Stomach (tissue), 8 donors: ENCODE measurements at regions not wholly inside any gene's neighbourhood (a gene's known extent, or its start where the extent isn't known, plus 50 kb on each side); places are given as distances from the start of the nearest gene placed in this dataset.

Experiments used
- DNase-seq, 2 donors: peaks; one replicate each; pipeline versions ENCODE4 v3.0.0 to v3.0.0-alpha.2; 2013 to 2019
- H3K27ac ChIP-seq, 5 donors: fragments of 200-600 bp in 4 of 5; sonication (generic) in 4 of 5; one replicate each; pipeline ENCODE4 v1.5.1; 2013 to 2019; ENCODE audit warnings: mild to moderate bottlenecking in 1 of 5, moderate library complexity in 1 of 5
- H3K27me3 ChIP-seq, 3 donors: fragments of 200-600 bp; sonication (generic); one replicate each; pipeline ENCODE4 v1.5.1; 2017 to 2019; ENCODE audit warnings: mixed run types in 1 of 3
- H3K36me3 ChIP-seq, 4 donors: fragments of 200-600 bp; sonication (generic); 1 replicate in 3 of 4; 2 replicates in 1 of 4; pipeline ENCODE4 v1.5.1; 2016 to 2019
- H3K4me1 ChIP-seq, 4 donors: fragments of 200-600 bp; sonication (generic); one replicate each; pipeline ENCODE4 v1.5.1; 2016 to 2019
- H3K4me3 ChIP-seq, 4 donors: fragments of 200-600 bp; sonication (generic) in 3 of 4; one replicate each; pipeline ENCODE4 v1.5.1; 2016 to 2019; ENCODE audit warnings: mild to moderate bottlenecking in 1 of 4
- H3K9me3 ChIP-seq, 4 donors: fragments of 200-600 bp; sonication (generic); one replicate each; pipeline ENCODE4 v1.5.1; 2016 to 2019
- EP300 ChIP-seq: sonication (generic); formaldehyde crosslinking; IDR thresholded peaks from one replicate; pipeline ENCODE4 v1.6.1; 2017; ENCODE audit warnings: antibody characterized with exemption
- POLR2A ChIP-seq, 4 donors: fragments of 450-650 bp; IDR thresholded peaks; one replicate each; pipeline ENCODE4 v1.6.1; 2016; ENCODE audit warnings: antibody characterized with exemption in 4 of 4, control low read depth in 2 of 4, mild to moderate bottlenecking in 1 of 4, moderate library complexity in 1 of 4
- POLR2AphosphoS5 ChIP-seq, 3 donors: sonication (generic); formaldehyde crosslinking; IDR thresholded peaks; one replicate each; pipeline ENCODE4 v1.6.1; 2016; ENCODE audit warnings: antibody characterized with exemption in 3 of 3
- WGBS, 5 donors: extraction: QIAGEN DNeasy Blood & Tissue Kit in 3 of 5; methylation state at CpG; one replicate each; pipeline versions ENCODE4 v1.1.5 to v1.1.7; 2013 to 2018; 5-methylcytosine and 5-hydroxymethylcytosine counted together
- intact Hi-C: fragments of 100-400 bp; cut with DNase I; formaldehyde crosslinking; loops from one replicate; pipeline ENCODE4 v1.15.1; 2023; ENCODE audit warnings: low total_unique reads
- TF ChIP-seq, protein P1 (sequence below), 7 experiments: fragments of 450-650 bp in 4 of 7; fragments of 200-600 bp in 3 of 7; sonication (generic) in 3 of 7; IDR thresholded peaks; one replicate each; pipeline ENCODE4 v1.5.1; 2016 to 2019; ENCODE audit warnings: antibody characterized with exemption in 7 of 7, control low read depth in 2 of 7, mild to moderate bottlenecking in 1 of 7
- donor health status: healthy with polysubstance abuse.
- donor health status: Bipolar disorder and iron deficiency.
- donor health status: healthy.

DNA sequence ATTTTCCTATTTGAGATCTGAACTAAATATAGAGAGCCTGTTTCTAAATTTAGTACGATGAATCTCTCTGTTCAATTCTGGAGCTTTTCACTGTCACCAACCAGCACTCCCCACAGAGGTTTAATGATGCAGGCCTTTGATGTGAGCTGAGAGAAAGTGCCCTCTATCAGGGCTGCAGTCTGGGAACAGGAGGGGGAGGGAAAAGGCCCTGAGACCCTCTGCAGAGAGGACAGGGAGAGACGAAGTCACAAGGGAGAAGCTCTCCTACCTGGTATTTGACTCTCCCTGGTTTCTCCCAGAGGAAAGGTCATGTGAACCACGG, 206.8 kb upstream of the SOX1 start:
- intact Hi-C loops: no loop called here
- Histone ChIP-seq H3K27ac (no peak overlapping the region), H3K4me3 (no peak overlapping the region), H3K27me3 (peaks cover 0 to 20% (median 0%) of the 10 kb centered on the region in 3 donors), H3K36me3 (no peaks in the 10 kb centered on the region), H3K4me1 (no peaks in the 10 kb centered on the region), H3K9me3 (peaks cover 0 to 4% (median 0%) of the 10 kb centered on the region in 4 donors)
- TF ChIP-seq EP300: no peak
- TF ChIP-seq POLR2A (IDR thresholded peaks at IDR 0.05): no peak
- TF ChIP-seq POLR2AphosphoS5 (IDR thresholded peaks at IDR 0.05): no peak
- TF ChIP-seq, protein P1, sequence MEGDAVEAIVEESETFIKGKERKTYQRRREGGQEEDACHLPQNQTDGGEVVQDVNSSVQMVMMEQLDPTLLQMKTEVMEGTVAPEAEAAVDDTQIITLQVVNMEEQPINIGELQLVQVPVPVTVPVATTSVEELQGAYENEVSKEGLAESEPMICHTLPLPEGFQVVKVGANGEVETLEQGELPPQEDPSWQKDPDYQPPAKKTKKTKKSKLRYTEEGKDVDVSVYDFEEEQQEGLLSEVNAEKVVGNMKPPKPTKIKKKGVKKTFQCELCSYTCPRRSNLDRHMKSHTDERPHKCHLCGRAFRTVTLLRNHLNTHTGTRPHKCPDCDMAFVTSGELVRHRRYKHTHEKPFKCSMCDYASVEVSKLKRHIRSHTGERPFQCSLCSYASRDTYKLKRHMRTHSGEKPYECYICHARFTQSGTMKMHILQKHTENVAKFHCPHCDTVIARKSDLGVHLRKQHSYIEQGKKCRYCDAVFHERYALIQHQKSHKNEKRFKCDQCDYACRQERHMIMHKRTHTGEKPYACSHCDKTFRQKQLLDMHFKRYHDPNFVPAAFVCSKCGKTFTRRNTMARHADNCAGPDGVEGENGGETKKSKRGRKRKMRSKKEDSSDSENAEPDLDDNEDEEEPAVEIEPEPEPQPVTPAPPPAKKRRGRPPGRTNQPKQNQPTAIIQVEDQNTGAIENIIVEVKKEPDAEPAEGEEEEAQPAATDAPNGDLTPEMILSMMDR (IDR thresholded peaks at IDR 0.05): no peak
- 57 to 67% (median 58%) methylated on average over 3 of the region's 3 CpGs for WGBS, 5 donors
- no peak for DNase-seq

DNA sequence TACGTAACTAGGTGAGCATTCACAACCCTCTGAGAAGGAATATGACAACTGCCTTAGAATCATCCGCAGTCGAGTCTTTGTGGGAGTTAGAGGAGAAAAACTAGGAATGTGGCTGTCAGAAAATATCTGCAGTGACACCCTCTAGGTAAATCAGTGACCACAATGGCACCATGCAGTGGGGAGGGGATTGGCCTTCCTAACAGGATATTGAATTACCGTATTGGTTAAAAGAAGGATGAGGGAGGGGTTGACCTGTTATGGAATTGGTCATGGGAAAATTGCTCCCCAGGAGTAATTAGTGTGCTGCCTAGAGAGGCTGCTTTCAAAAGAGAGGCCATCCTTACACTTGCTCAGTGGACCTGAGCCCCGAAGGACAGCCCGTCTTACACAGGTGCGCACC, 205.6 kb upstream of the SOX1 start:
- peaks cover 0 to 17% (median 0%) of the 10 kb centered on the region in 3 donors for H3K27me3 ChIP-seq
- H3K36me3 ChIP-seq: no peaks in the 10 kb centered on the region
- no peak overlapping the region for H3K4me3 ChIP-seq
- no peaks in the 10 kb centered on the region for H3K4me1 ChIP-seq
- H3K27ac ChIP-seq: no peak overlapping the region
- intact Hi-C loops: no loop called here
- peaks cover 0 to 4% (median 0%) of the 10 kb centered on the region in 4 donors for H3K9me3 ChIP-seq
- DNase-seq: no peak
- TF ChIP-seq POLR2AphosphoS5 (IDR thresholded peaks at IDR 0.05) (no peak), EP300 (no peak), POLR2A (IDR thresholded peaks at IDR 0.05) (no peak)
- TF ChIP-seq, protein P1 (IDR thresholded peaks at IDR 0.05): no peak
- WGBS, 5 donors: 89 to 95% (median 94%) methylated on average over 7 of the region's 7 CpGs

DNA sequence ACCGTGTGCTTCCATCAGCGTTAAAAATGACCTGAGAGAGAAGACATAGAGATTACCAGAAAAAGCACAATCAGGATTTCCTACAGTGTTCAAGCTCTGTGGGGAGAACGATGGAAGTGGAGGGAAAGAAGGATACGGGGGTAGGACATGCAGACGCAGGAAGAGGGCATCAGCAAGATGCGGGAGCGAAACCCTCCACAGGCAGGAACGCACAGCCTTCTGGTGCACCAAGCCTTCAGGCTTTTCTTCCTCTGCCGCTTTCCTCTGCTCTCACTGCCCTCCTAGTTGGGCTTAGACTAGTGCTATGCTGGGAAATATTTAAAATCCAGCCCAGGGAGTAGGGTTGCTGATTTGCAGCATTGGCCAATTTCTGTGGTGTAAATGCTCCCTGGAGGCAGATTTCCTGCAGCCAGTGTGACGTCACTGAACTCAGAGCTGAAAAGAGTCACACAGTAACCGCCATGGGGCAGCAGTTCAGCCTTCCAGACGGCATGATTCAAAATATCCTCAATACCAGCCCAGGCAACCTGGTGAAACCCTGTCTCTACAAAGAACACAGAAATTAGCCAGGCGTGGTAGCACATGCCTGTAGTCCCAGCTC, 205.1 kb upstream of the SOX1 start:
- Histone ChIP-seq H3K27me3 (peaks cover 0 to 12% (median 0%) of the 10 kb centered on the region in 3 donors), H3K27ac (no peak overlapping the region), H3K4me1 (no peaks in the 10 kb centered on the region), H3K36me3 (no peaks in the 10 kb centered on the region), H3K9me3 (peaks cover 0 to 4% (median 0%) of the 10 kb centered on the region in 4 donors), H3K4me3 (no peak overlapping the region)
- 84 to 93% (median 88%) methylated on average over 13 of the region's 13 CpGs for WGBS, 5 donors
- intact Hi-C loops: no loop called here
- TF ChIP-seq, protein P1 (IDR thresholded peaks at IDR 0.05): no peak
- TF ChIP-seq POLR2A (IDR thresholded peaks at IDR 0.05): no peak
- TF ChIP-seq POLR2AphosphoS5 (IDR thresholded peaks at IDR 0.05): no peak
- no peak for TF ChIP-seq EP300
- DNase-seq: no peak

DNA sequence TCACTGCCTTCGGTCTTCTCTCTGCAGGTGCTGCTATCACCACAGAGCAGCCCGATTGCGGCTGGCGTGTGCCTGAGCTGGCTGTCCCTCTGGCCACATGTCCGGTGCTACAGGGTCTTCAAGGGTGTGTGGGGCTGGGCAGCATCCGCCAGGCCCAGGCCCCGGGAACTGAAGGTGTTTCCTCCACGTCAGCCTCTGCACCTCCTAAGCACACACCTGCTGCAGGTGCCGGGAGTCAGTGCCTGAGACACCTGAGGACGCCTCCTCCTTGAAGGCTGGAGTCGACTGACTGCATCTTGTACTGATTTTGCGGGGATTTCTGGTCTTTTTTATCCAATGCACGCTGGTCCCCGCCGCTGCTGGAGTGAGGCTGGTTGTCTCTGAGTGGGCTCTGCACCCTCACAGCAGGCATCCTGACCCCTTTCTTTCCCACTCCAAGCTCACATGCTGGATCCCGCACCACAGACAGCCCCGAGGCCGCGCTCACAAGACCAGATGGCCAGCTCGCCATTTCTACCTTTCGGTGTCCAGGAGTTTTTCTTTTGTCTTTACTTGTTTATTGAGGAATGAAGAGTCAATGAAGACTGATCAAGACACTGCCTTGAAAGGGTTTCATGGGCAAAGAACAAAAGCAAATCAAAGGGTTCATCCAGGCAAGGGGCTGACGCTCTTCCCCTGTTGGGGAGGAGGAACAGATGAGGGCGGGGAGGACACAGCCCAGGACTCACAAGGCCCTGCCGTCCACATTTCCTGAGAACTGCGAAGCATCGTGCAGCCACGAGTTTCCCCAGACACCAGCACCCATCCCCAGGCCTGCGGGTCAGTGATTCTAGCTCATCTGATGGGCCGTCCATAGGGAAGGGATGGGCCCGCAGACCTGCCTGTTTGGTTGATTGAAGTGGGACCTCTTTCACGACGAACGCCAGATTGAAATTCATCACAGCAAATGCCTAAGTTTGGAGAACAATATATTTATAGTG, 203.8 kb upstream of the SOX1 start:
- peaks cover 0 to 5% (median 2%) of the 10 kb centered on the region in 4 donors for H3K9me3 ChIP-seq
- WGBS, 5 donors: 86 to 88% (median 86%) methylated on average over 32 to 33 of the region's 33 CpGs
- H3K4me1 ChIP-seq: no peaks in the 10 kb centered on the region
- DNase-seq: no peak
- H3K36me3 ChIP-seq: no peaks in the 10 kb centered on the region
- TF ChIP-seq POLR2AphosphoS5 (IDR thresholded peaks at IDR 0.05) (no peak), EP300 (no peak), POLR2A (IDR thresholded peaks at IDR 0.05) (no peak)
- TF ChIP-seq, protein P1 (IDR thresholded peaks at IDR 0.05): no peak
- no peak overlapping the region for H3K27ac ChIP-seq
- H3K27me3 ChIP-seq: no peaks in the 10 kb centered on the region
- H3K4me3 ChIP-seq: no peak overlapping the region
- intact Hi-C loops: no loop called here
